BJ (cell line): ENCODE measurements at regions not wholly inside any gene's neighbourhood (a gene's known extent, or its start where the extent isn't known, plus 50 kb on each side); places are given as distances from the start of the nearest gene placed in this dataset.

Experiments used
- CTCF ChIA-PET: fragments of 350-600 bp; formaldehyde crosslinking; extraction: SDS; loops from one replicate; lab custom pipeline; 2021; ENCODE audit warnings: antibody characterized with exemption, inconsistent platforms; lab: Yijun Ruan, JAX
- POLR2A ChIA-PET: fragments of 300-600 bp; sonication (Branson Sonifier 250); formaldehyde crosslinking; extraction: SDS; loops from one replicate; lab custom pipeline; 2021; ENCODE audit warnings: antibody characterized with exemption; lab: Charles Lee
- DNase-seq: peaks from one replicate; pipeline ENCODE4 v3.0.0-alpha.2; 2011; ENCODE audit warnings: low read depth
- H3K27me3 ChIP-seq: 2 replicates; pipeline ENCODE4 v1.6.0; 2011; ENCODE audit warnings: low read length; ENCODE audit not compliant: control insufficient read depth, insufficient read depth
- H3K36me3 ChIP-seq: 2 replicates; pipeline ENCODE4 v1.5.1; 2011; ENCODE audit warnings: low read length; ENCODE audit not compliant: control insufficient read depth, insufficient read depth
- H3K4me3 ChIP-seq: 2 replicates; pipeline ENCODE4 v1.5.1; 2011; ENCODE audit warnings: low read depth, mild to moderate bottlenecking, control low read depth, low read length
- CTCF ChIP-seq: IDR thresholded peaks from 2 replicates; pipeline ENCODE4 v1.5.1; 2011; ENCODE audit warnings: low read depth, mild to moderate bottlenecking, control low read depth, inconsistent platforms, low read length, moderate library complexity; ENCODE audit not compliant: insufficient read depth

- CTCF ChIA-PET, result interaction anchor here (0.6 kb wide), 1 partner anchor 277 kb away, joined by 3 read pairs; no protein-coding TSS in a partner anchor
- Histone ChIP-seq H3K27me3 (no peaks in the 10 kb centered on the region), H3K4me3 (no peak overlapping the region), H3K36me3 (no peaks in the 10 kb centered on the region)
- DNase-seq, result no peak
- POLR2A ChIA-PET, result no interaction called here
- TF ChIP-seq CTCF, result no peak
These were observed 55.7 kb upstream of the ACADM start for GRCh38 chr1:75668813-75669212.

- H3K27me3 ChIP-seq, result no peaks in the 10 kb centered on the region
- ChIA-PET CTCF (interaction anchor here (0.6 kb wide), 1 partner anchor 154 kb away, joined by 3 read pairs; no protein-coding TSS in a partner anchor), POLR2A (no interaction called here)
- TF ChIP-seq CTCF, result no peak
- H3K36me3 ChIP-seq, result no peaks in the 10 kb centered on the region
- no peak for DNase-seq
- H3K4me3 ChIP-seq, result no peak overlapping the region
These were observed 52.8 kb upstream of the ACADM start for GRCh38 chr1:75671708-75672107.

GRCh38 chr1:75672108-75672507 lies 52.4 kb upstream of the ACADM start:
- Histone ChIP-seq H3K4me3 (no peak overlapping the region), H3K36me3 (no peaks in the 10 kb centered on the region), H3K27me3 (no peaks in the 10 kb centered on the region)
- POLR2A ChIA-PET, result no interaction called here
- no peak for DNase-seq
- CTCF ChIA-PET, result no interaction called here
- no peak for TF ChIP-seq CTCF

GRCh38 chr1:75672528-75673393 lies 51.7 kb upstream of the ACADM start:
- ChIA-PET POLR2A (no interaction called here), CTCF (interaction anchor here (0.6 to 1.6 kb wide), 3 partner anchors 10 to 24 kb away, joined by 4 to 5 read pairs (median 5); no protein-coding TSS in a partner anchor)
- Histone ChIP-seq H3K36me3 (no peaks in the 10 kb centered on the region), H3K4me3 (no peak overlapping the region), H3K27me3 (no peaks in the 10 kb centered on the region)
- peak; percentile 30 for DNase-seq
- no peak for TF ChIP-seq CTCF

GRCh38 chr1:75673399-75673798 lies 51.1 kb upstream of the ACADM start:
- ChIA-PET POLR2A (no interaction called here), CTCF (interaction anchor here (0.6 to 1.6 kb wide), 3 partner anchors 10 to 23 kb away, joined by 4 to 5 read pairs (median 5); no protein-coding TSS in a partner anchor)
- no peak overlapping the region for H3K4me3 ChIP-seq

More at GRCh38 chr1:75673399-75673798, 51.1 kb upstream of the ACADM start:
- H3K27me3 ChIP-seq, result no peaks in the 10 kb centered on the region
- DNase-seq, result no peak
- H3K36me3 ChIP-seq, result no peaks in the 10 kb centered on the region
- no peak for TF ChIP-seq CTCF
